DND-41 (cell line): ENCODE measurements at regions not wholly inside any gene's neighbourhood (a gene's known extent, or its start where the extent isn't known, plus 50 kb on each side); places are given as distances from the start of the nearest gene placed in this dataset.
A peak's percentile ranks its signal among the peaks of the same experiment; 100 is the strongest.

Experiments
- ATAC-seq: fragments of 200-7000 bp; cut with Tn5 transposase; 3 replicates; pipeline ENCODE4 v1.9.1; 2021; ENCODE audit warnings: low read depth; ENCODE audit not compliant: insufficient read depth
- DNase-seq: peaks from one replicate; pipeline ENCODE4 v3.0.0-alpha.2; 2020
- H2AFZ ChIP-seq: 2 replicates; pipeline ENCODE4 v1.6.0; 2012; ENCODE audit warnings: low read depth, low read length
- H3K27ac ChIP-seq: 2 replicates; pipeline ENCODE4 v1.5.1; 2012; ENCODE audit warnings: low read length, inconsistent platforms
- H3K27me3 ChIP-seq: fragments of 200-600 bp; sonication (generic); 2 replicates; pipeline ENCODE4 v1.6.0; 2012; ENCODE audit warnings: low read length, mild to moderate bottlenecking, inconsistent platforms; ENCODE audit not compliant: insufficient read depth, poor library complexity
- H3K36me3 ChIP-seq: 2 replicates; pipeline ENCODE4 v1.5.1; 2012; ENCODE audit warnings: low read length, inconsistent platforms; ENCODE audit not compliant: insufficient read depth
- H3K4me1 ChIP-seq: 2 replicates; pipeline ENCODE4 v1.5.1; 2012; ENCODE audit warnings: mild to moderate bottlenecking, low read length; ENCODE audit not compliant: insufficient read depth
- H3K4me2 ChIP-seq: 2 replicates; pipeline ENCODE4 v1.6.0; 2012; ENCODE audit warnings: mild to moderate bottlenecking, moderate library complexity, low read length, inconsistent platforms; ENCODE audit not compliant: insufficient read depth
- H3K4me3 ChIP-seq, 2 experiments: fragments of 200-600 bp in 1 of 2; shearing (Covaris generic) in 1 of 2; 2 replicates each; pipeline ENCODE4 v1.5.1; 2012 to 2016; ENCODE audit warnings: inconsistent platforms in 2 of 2, low read length in 2 of 2, mild to moderate bottlenecking in 2 of 2, low read depth in 1 of 2, moderate library complexity in 1 of 2
- H3K79me2 ChIP-seq: 2 replicates; pipeline ENCODE4 v1.6.0; 2012; ENCODE audit warnings: low read length, inconsistent platforms; ENCODE audit not compliant: insufficient read depth
- H3K9ac ChIP-seq: 2 replicates; pipeline ENCODE4 v1.6.0; 2012; ENCODE audit warnings: low read depth, mild to moderate bottlenecking, inconsistent platforms, low read length, moderate library complexity
- H3K9me3 ChIP-seq: 2 replicates; pipeline ENCODE4 v1.5.1; 2012; ENCODE audit warnings: low read length, moderate library complexity, mild to moderate bottlenecking, inconsistent platforms; ENCODE audit not compliant: insufficient read depth, severe bottlenecking
- H4K20me1 ChIP-seq: 2 replicates; pipeline ENCODE4 v1.6.0; 2012; ENCODE audit warnings: low read length; ENCODE audit not compliant: insufficient read depth
- EZH2 ChIP-seq: IDR thresholded peaks from 3 replicates; pipeline ENCODE4 v1.6.1; 2012; ENCODE audit warnings: borderline replicate concordance, low read depth, mild to moderate bottlenecking, moderate library complexity, low read length, inconsistent platforms; ENCODE audit not compliant: severe bottlenecking
- TF ChIP-seq, protein P1 (sequence below): IDR thresholded peaks from 2 replicates; pipeline ENCODE4 v1.5.1; 2012; ENCODE audit warnings: borderline replicate concordance, low read length, moderate library complexity, mild to moderate bottlenecking; ENCODE audit not compliant: poor library complexity, severe bottlenecking; ENCODE audit errors: extremely low read depth

DNA sequence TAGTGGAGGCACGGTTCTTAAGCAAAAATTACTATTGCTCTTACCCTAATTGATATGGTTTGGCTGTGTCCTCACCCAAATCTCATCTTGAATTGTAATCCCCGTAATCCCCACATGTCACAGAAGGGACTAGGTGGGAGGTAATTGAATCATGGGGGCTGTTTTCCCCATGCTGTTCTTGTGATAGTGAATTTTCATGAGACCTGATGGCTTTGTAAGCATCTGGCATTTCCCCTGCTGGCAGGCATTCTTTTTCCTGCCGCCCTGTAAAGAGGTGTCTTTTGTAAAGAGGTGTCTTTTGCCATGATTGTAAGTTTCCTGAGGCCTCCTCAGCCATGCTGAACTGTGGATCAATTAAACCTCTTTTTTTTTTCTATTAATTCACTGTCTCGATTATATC is 1691.8 kb upstream of the SLC39A10 start:
- DNase-seq (no peak), ATAC-seq (no peak)
- H3K4me2 ChIP-seq: no peak overlapping the region
- no peak overlapping the region for H2AFZ ChIP-seq
- H3K27ac ChIP-seq: no peak overlapping the region
- no peaks in the 10 kb centered on the region for H3K9me3 ChIP-seq
- no peak overlapping the region for H3K4me3 ChIP-seq
- H3K36me3 ChIP-seq: no peaks in the 10 kb centered on the region
- no peak overlapping the region for H3K9ac ChIP-seq
- no peaks in the 10 kb centered on the region for H3K79me2 ChIP-seq
- TF ChIP-seq EZH2: no peak
- TF ChIP-seq, protein P1, sequence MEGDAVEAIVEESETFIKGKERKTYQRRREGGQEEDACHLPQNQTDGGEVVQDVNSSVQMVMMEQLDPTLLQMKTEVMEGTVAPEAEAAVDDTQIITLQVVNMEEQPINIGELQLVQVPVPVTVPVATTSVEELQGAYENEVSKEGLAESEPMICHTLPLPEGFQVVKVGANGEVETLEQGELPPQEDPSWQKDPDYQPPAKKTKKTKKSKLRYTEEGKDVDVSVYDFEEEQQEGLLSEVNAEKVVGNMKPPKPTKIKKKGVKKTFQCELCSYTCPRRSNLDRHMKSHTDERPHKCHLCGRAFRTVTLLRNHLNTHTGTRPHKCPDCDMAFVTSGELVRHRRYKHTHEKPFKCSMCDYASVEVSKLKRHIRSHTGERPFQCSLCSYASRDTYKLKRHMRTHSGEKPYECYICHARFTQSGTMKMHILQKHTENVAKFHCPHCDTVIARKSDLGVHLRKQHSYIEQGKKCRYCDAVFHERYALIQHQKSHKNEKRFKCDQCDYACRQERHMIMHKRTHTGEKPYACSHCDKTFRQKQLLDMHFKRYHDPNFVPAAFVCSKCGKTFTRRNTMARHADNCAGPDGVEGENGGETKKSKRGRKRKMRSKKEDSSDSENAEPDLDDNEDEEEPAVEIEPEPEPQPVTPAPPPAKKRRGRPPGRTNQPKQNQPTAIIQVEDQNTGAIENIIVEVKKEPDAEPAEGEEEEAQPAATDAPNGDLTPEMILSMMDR: no peak
- no peaks in the 10 kb centered on the region for H3K27me3 ChIP-seq
- H3K4me1 ChIP-seq: no peaks in the 10 kb centered on the region
- H4K20me1 ChIP-seq: no peaks in the 10 kb centered on the region

DNA sequence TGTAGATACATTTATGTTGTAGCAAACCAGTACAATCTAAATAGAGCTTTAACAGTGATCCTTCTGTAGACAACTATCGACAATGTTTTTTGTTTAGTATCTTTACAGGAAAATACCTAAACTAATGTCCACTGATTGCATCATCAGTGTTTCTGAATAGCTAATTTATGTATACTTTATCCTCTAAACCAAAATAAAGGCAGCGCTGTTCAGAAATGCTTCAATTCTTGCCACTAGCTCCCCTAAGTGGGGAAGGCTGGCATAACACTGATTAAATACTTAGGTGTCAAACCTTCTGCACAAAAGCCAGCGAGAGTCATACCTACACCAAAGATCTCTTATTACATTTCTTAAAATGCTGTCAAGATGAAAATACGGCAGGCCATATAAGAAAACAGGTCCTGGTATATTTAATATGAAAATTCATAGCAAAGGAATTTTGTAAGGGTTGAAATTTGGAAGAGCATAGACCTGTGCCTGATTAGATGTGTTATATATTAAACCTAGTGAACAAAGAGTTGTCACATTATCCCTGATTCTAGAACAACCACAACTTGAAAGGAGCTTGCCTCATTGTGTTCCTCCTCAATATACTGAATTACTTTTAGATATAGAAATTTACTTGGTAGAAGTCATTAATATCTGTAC is 1693.4 kb upstream of the SLC39A10 start:
- Histone ChIP-seq H3K27ac (no peak overlapping the region), H4K20me1 (no peaks in the 10 kb centered on the region), H3K27me3 (no peaks in the 10 kb centered on the region), H2AFZ (no peak overlapping the region), H3K9ac (no peak overlapping the region), H3K4me2 (no peak overlapping the region), H3K9me3 (no peaks in the 10 kb centered on the region), H3K36me3 (no peaks in the 10 kb centered on the region), H3K79me2 (no peaks in the 10 kb centered on the region), H3K4me1 (no peaks in the 10 kb centered on the region), H3K4me3 (no peak overlapping the region)
- TF ChIP-seq, protein P1: peak; percentile 62
- no peak for TF ChIP-seq EZH2
- DNase-seq (peak; percentile 5), ATAC-seq (no peak)

DNA sequence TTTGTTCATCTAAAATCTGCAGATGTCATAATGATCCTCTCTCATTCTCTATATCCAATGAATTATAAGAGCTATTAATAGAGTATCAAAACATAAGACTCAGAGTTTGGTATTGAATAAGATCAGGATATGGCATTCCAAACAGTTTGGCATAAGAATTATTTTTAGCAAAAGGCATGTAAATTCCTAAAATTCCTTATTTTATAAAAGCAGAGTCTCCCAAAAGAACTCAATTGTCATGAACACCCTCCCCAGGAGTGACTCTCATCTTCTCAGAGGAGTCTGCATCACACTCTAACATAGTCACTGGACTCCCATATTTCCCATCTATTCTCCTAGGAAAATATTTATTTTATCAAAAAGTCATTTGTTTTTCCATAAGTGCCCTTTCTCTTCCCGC is 1710.2 kb upstream of the SLC39A10 start:
- H3K9me3 ChIP-seq: no peaks in the 10 kb centered on the region
- H3K27ac ChIP-seq: no peak overlapping the region
- no peak overlapping the region for H2AFZ ChIP-seq
- TF ChIP-seq EZH2: no peak
- TF ChIP-seq, protein P1: no peak
- H3K4me1 ChIP-seq: no peaks in the 10 kb centered on the region
- H3K79me2 ChIP-seq: no peaks in the 10 kb centered on the region
- H3K9ac ChIP-seq: no peak overlapping the region
- ATAC-seq (no peak), DNase-seq (no peak)
- no peaks in the 10 kb centered on the region for H3K27me3 ChIP-seq
- no peak overlapping the region for H3K4me3 ChIP-seq
- H3K4me2 ChIP-seq: no peak overlapping the region
- no peaks in the 10 kb centered on the region for H4K20me1 ChIP-seq
- no peaks in the 10 kb centered on the region for H3K36me3 ChIP-seq
